ENCODE measurements at regions not wholly inside any gene's neighbourhood (a gene's known extent, or its start where the extent isn't known, plus 50 kb on each side); places are given as distances from the start of the nearest gene placed in this dataset.

DNA sequence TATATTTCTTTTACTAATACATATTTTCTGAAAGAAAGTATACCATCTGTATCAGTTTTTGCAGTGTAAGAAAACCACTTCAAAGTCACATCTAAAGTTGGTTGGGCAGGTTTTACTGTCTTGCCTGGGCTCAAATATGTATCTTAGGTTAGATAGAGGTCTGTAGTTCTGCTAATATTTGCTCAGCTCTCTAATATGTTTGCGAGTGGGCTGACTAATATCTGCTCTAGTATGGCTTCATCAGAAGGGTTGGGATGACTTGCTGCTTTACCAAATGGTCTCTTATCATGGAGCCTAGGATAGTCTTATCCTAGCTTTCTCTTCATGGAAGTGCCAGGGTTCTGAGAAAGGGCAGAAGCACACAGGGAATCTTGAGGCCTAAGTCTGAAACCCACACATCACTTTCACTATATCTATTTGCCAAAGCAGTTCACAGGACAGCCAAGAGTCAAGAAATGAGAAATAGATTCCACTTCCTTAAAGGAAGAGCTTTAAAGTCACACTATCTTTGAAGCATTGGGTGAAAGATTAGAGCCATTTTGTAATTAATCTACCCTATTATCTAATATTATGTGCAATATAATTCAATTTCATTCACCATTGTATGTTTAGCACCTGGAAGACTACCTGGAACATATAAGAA lies 610.0 kb downstream of the KCNJ3 start:
- DNase-seq (ENCODE audit: low read depth), result no peak

GRCh38 chr2:155301221-155301620 lies 602.7 kb downstream of the KCNJ3 start:
- no peak for DNase-seq (ENCODE audit: low read depth)

GRCh38 chr2:155298001-155298400 lies 599.5 kb downstream of the KCNJ3 start:
- no peak for DNase-seq (ENCODE audit: low read depth)

DNA sequence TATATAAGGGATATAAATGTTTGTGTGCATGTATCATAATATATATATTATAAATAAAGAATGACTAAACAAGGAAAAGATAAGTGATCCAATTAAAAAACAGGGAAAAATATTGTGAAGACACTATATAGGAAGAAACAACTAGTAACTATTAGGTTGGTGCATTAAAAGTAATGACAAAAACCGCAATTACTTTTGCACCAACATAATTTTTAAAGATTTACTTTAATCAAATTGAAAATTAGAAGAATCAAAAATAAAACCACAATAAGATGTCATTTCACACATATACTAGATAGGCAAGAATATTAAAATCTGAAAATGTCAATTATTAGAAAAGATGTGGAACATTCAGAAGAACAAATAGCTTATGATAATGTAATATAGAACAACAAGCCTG lies 595.9 kb downstream of the KCNJ3 start:
- DNase-seq (ENCODE audit: low read depth), result no peak

- DNase-seq (ENCODE audit: low read depth), result no peak
Observed at GRCh38 chr2:155281907-155282306, 583.4 kb downstream of the KCNJ3 start.

- DNase-seq (ENCODE audit: low read depth), result no peak
Observed at GRCh38 chr2:155273323-155273722, 574.8 kb downstream of the KCNJ3 start.

DNA sequence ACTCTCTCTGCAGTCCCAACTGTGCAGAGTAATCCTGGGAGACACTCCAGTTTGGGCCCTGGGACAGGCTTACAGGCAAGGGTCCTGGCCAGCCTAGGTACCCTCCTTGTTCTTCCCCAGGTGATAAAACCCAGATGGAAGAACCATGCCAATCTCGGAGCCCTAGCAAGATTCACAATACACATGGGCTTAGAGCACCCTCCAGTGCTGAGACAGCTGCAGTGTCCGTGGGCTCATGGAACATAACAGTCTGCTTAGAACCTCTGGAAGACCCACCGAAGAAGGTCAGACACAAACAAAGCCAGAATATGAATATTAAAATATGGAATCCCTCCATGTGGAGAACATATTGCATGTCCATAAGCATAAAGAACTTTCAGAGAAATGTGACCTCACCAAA lies 568.1 kb downstream of the KCNJ3 start:
- DNase-seq (ENCODE audit: low read depth), result no peak

DNA sequence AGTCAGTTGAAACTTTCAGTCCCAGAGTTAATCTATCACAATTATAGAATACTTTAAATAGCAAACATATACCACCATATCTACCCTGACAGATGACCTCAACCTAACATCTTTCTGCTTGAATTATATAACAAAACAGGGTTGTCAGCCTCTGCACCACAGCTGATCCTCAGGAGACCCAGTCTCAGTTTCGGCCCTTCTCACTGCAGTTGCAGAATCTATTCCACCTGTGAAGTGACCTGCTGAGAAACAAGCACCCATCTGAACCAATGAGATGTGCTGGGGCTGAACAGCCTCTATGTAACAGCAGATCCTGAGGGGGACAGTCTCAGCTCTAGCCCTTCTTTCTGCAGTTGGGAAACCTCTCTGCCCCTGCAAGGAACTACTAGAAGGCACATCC lies 567.6 kb downstream of the KCNJ3 start:
- no peak for DNase-seq (ENCODE audit: low read depth)

GRCh38 chr2:155256803-155257202 lies 558.3 kb downstream of the KCNJ3 start:
- no peak for DNase-seq (ENCODE audit: low read depth)

GRCh38 chr2:155250800-155251199 lies 552.3 kb downstream of the KCNJ3 start:
- DNase-seq (ENCODE audit: low read depth), result no peak

DNA sequence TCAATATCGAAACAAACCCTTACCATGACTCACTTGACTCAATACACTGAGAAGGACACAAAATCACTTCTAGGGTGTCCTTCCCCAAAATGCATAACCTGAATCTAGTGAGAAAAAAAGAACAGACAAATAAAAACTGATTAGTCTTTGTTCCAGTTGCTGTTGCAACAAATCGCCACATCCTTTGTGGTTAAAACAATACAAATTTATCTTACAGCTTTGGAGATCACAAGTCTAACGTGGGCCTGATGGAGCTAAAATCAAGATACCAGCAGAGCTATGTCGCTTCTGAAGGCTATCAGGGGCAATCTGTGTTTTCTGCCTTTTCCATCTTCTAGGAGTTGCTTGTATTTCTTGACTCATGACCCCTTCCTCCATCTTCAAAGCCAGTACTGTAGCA lies 541.7 kb downstream of the KCNJ3 start:
- no peak for DNase-seq (ENCODE audit: low read depth)

- DNase-seq (ENCODE audit: low read depth), result no peak
Observed at GRCh38 chr2:155235710-155236109, 537.2 kb downstream of the KCNJ3 start.

DNA sequence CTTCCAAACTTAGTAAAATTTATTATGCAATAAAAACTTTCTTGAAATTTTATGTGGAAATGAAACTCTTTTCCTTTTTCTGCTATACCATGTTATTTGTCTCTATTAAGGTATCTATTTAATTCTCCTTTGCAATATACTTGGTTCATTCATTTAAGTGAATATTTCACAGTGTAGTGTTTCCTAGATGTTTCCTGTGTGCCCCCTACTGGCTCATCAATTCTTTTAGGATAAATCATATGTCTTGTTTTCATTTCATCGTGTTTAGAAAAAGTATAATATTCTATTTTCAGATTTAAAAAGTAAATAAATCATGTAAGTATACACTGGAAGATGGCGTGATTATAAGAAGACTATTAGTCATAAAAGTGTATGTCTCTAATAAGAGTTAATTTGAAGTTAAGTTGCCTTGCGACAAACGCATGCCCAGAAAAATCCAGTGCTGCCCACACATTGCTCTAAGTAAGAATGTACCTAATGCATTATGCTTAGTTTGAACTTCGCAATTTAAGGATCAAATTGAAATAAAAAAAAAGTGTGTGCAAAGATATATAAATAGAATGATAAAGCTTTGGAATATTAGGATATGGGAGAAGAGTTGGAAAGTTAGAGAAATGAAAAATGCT lies 525.4 kb downstream of the KCNJ3 start:
- DNase-seq (ENCODE audit: low read depth), result no peak

DNA sequence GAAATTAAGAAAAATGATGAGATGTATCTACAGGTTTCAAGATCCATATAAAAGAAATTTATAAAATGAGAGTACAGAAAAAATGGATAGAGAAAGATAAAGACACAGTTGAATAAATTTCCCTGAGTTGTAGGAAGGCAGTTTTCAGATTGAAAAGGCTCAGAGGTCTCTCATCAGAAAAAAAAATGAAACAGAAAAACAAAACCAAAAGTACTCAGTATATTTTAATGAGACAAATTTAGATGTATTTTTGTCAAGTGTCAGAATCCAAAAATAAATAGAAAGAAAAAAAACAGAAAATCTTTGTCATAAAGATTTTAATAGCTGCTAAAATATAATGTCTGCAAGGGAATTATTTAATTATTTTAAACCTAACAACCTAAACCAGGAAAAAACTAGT lies 520.5 kb downstream of the KCNJ3 start:
- DNase-seq (ENCODE audit: low read depth), result no peak

GRCh38 chr2:155218292-155218924 lies 519.9 kb downstream of the KCNJ3 start:
- no peak for DNase-seq (ENCODE audit: low read depth)

DNA sequence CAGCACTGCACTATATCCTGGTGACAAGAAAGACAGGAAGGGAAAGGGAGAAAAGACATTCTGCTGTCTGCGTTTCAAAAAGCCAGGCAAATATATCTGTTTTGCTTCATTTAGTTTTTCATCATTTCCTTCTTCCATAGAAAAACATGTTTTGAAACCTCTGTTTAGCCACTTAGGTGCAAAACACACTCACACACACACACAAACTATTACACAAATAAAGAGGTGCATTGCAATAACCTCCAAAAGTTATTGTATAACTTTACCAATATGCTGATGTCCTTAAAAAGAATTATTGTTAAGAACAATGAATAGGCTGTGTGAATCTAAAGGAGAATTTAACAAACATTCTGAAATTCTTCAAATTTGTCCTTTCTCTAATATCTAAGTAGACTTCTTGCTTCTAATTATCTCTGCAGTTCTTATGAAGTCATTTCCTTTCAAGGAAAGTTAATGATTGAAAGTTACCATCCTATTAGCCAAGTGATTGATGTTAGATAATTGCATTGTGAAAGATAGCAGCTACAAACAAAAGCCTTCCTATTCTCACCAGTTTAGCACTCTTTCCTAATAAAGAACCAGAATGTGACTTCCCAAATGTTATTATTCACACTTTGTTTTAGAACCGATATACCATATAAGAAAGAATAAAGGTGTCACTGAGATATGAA lies 516.7 kb downstream of the KCNJ3 start:
- no peak for DNase-seq (ENCODE audit: low read depth)

- no peak for DNase-seq (ENCODE audit: low read depth)
Observed at GRCh38 chr2:155209696-155210450, 511.4 kb downstream of the KCNJ3 start.

GRCh38 chr2:155203178-155203577 lies 504.7 kb downstream of the KCNJ3 start:
- DNase-seq (ENCODE audit: low read depth), result no peak

DNA sequence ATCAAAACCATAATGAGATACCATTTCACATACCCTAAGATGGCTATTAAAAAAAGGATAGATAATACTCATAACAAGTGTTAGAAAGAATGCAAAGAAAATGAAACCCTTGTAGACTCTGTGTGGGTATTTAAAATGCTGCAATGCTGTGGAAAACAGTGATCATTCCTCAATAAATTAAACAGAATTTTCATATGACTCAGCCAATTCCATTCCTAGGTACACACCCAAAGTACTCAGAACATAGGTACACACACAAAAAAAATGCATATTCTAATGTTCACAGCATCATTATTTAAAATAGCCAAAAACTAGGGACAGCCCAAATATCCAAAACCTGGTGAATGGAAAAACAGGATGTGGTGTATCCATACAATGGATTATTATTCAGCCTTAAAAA lies 502.3 kb downstream of the KCNJ3 start:
- DNase-seq (ENCODE audit: low read depth), result no peak

- no peak for DNase-seq (ENCODE audit: low read depth)
Observed at GRCh38 chr2:155190342-155190741, 491.8 kb downstream of the KCNJ3 start.

- no peak for DNase-seq (ENCODE audit: low read depth)
Observed at GRCh38 chr2:155178921-155179320, 480.4 kb downstream of the KCNJ3 start.

DNA sequence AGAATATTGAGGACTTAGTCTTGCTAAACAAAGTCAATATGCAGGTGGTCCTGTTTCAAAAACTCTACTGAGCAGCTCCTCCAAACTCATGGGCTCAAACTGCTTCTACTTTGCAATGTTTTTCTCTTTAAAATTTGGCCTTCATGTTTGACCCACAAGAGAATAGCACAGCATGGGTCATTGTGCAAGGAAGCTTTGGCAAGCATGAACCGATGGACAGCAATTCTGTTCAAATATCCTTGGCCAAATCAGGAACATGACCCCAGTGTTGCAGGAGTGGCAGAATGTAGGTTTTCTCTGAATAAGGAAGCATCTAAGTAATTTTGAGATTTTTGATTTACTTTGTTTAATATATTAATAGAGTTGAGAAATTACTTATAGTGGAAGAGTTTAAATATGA lies 477.9 kb downstream of the KCNJ3 start:
- DNase-seq (ENCODE audit: low read depth), result no peak

Measured in forelimb muscle (tissue), 1 donor.